SK-N-DZ (cell line): ENCODE measurements at regions not wholly inside any gene's neighbourhood (a gene's known extent, or its start where the extent isn't known, plus 50 kb on each side); places are given as distances from the start of the nearest gene placed in this dataset.
A peak's percentile ranks its signal among the peaks of the same experiment; 100 is the strongest.
"Not testable (repeated sequence)": the region's sequence is repeated elsewhere in the genome, so short reads cannot be mapped to it uniquely, and the experiment has no call there.

Experiments used
- DNase-seq: peaks from one replicate; pipeline ENCODE4 v3.0.0-alpha.2; 2015; ENCODE audit warnings: low spot score

- DNase-seq, result not testable (repeated sequence)
These were observed 530.8 kb downstream of the GOLGA6L6 start for GRCh38 chr15:20010759-20011158.

- not testable (repeated sequence) for DNase-seq
These were observed 532.0 kb downstream of the GOLGA6L6 start for GRCh38 chr15:20009619-20010018.

GRCh38 chr15:20007338-20007737, 534.3 kb downstream of the GOLGA6L6 start:
- DNase-seq, result not testable (repeated sequence)

GRCh38 chr15:20003471-20003870, 538.1 kb downstream of the GOLGA6L6 start:
- DNase-seq, result not testable (repeated sequence)

GRCh38 chr15:20002560-20002959, 539.0 kb downstream of the GOLGA6L6 start:
- not testable (repeated sequence) for DNase-seq

GRCh38 chr15:19996574-19997194, 544.9 kb downstream of the GOLGA6L6 start:
- not testable (repeated sequence) for DNase-seq

GRCh38 chr15:19995296-19995695, 546.3 kb downstream of the GOLGA6L6 start:
- DNase-seq, result not testable (repeated sequence)

- no peak for DNase-seq
These were observed 549.2 kb downstream of the GOLGA6L6 start for GRCh38 chr15:19992428-19992827.

GRCh38 chr15:19988094-19988660, 553.4 kb downstream of the GOLGA6L6 start:
- DNase-seq, result no peak

- DNase-seq, result peak; percentile 5
These were observed 554.1 kb downstream of the GOLGA6L6 start for GRCh38 chr15:19987389-19988048.

GRCh38 chr15:19984101-19984500, 557.5 kb downstream of the GOLGA6L6 start:
- no peak for DNase-seq

GRCh38 chr15:19974998-19975397, 566.6 kb downstream of the GOLGA6L6 start:
- no peak for DNase-seq

GRCh38 chr15:19973718-19974117, 567.9 kb downstream of the GOLGA6L6 start:
- no peak for DNase-seq

GRCh38 chr15:19972582-19972981, 569.0 kb downstream of the GOLGA6L6 start:
- DNase-seq, result not testable (repeated sequence)

- DNase-seq, result not testable (repeated sequence)
These were observed 576.0 kb downstream of the GOLGA6L6 start for GRCh38 chr15:19965574-19965973.

GRCh38 chr15:19964480-19964879, 577.1 kb downstream of the GOLGA6L6 start:
- DNase-seq, result not testable (repeated sequence)

GRCh38 chr15:19956124-19956796, 585.3 kb downstream of the GOLGA6L6 start:
- no peak for DNase-seq

- no peak for DNase-seq
These were observed 597.2 kb downstream of the GOLGA6L6 start for GRCh38 chr15:19944261-19944888.

- no peak for DNase-seq
These were observed 598.1 kb downstream of the GOLGA6L6 start for GRCh38 chr15:19943515-19943914.

GRCh38 chr15:19903281-19903680, 638.3 kb downstream of the GOLGA6L6 start:
- DNase-seq, result not testable (repeated sequence)

GRCh38 chr15:19902388-19902787, 639.2 kb downstream of the GOLGA6L6 start:
- DNase-seq, result not testable (repeated sequence)

GRCh38 chr15:19901414-19901813, 640.2 kb downstream of the GOLGA6L6 start:
- not testable (repeated sequence) for DNase-seq
